ENCODE measurements at regions not wholly inside any gene's neighbourhood (a gene's known extent, or its start where the extent isn't known, plus 50 kb on each side); places are given as distances from the start of the nearest gene placed in this dataset.

DNA sequence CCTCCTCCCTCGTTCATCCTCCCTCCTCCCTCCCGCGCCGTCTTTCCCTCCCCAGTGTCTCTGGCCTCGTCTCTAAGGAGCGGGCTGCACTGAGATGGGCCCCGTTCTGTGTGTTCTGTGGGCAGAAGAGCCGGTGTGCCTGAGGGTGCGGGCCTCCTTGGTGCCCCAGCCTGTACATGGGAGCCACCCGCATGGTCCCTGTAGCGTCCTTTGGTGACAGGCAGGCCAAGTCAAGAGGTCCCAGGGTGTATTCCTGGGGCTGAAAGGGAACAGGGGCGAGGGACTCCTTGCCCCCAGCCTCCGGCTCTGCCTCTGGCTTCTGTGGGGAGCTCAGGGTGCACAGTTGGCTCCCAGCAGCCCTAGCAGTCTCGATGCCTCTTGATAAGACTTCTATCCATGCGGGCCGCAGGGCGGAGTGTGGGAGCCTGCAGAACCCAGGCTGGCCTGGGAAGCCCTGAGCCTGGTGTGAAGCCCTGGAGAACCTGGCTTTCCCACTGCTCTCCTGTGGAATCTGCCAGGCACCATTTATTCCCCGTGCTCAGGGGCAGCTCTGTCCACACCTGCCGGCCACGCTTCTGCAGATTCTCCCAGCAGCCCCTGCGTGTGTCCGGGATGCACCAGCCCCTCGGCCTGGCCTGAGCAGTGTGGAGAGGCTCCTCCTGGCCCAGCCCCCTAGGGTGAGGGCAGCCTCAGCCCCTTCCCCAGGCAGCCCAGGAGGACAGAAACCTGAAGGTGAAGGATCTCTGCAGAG, 181.3 kb downstream of the KIF26A start:
- H3K9me2 ChIP-seq (ENCODE audit: insufficient read depth), result no peaks in the 10 kb centered on the region
- no peak overlapping the region for H3K27ac ChIP-seq (ENCODE audit: low read depth)
- no peak overlapping the region for H3K27ac Mint-ChIP-seq
- no peaks in the 10 kb centered on the region for H3K27me3 ChIP-seq (ENCODE audit: insufficient read depth)
- H3K4me3 Mint-ChIP-seq, result no peak overlapping the region
- no peaks in the 10 kb centered on the region for H3K36me3 Mint-ChIP-seq (ENCODE audit: low read depth)
- H3K36me3 ChIP-seq (ENCODE audit: insufficient read depth), result no peaks in the 10 kb centered on the region
- ATAC-seq (no peak), DNase-seq (ENCODE audit: low spot score) (no peak)
- no peak overlapping the region for H2AFZ ChIP-seq
- no peaks in the 10 kb centered on the region for H4K20me1 ChIP-seq (replicated peaks; ENCODE audit: insufficient read depth)
- peaks cover 2% of the 10 kb centered on the region for H3K27me3 Mint-ChIP-seq (ENCODE audit: insufficient read depth, low read depth, poor library complexity)
- H3K4me3 ChIP-seq, result no peak overlapping the region
- TF ChIP-seq STAT1 (IDR thresholded peaks at IDR 0.05; ENCODE audit: unreplicated experiment), result no peak
- no peak for TF ChIP-seq CREB1 (CRISPR knock-in tag; IDR thresholded peaks at IDR 0.05; ENCODE audit: low read depth)
- no peak for TF ChIP-seq POLR2AphosphoS5 (IDR thresholded peaks at IDR 0.05; ENCODE audit: low read depth)
- no peak for TF ChIP-seq ZNF114 (CRISPR knock-in tag; IDR thresholded peaks at IDR 0.05)
- TF ChIP-seq, protein P1, sequence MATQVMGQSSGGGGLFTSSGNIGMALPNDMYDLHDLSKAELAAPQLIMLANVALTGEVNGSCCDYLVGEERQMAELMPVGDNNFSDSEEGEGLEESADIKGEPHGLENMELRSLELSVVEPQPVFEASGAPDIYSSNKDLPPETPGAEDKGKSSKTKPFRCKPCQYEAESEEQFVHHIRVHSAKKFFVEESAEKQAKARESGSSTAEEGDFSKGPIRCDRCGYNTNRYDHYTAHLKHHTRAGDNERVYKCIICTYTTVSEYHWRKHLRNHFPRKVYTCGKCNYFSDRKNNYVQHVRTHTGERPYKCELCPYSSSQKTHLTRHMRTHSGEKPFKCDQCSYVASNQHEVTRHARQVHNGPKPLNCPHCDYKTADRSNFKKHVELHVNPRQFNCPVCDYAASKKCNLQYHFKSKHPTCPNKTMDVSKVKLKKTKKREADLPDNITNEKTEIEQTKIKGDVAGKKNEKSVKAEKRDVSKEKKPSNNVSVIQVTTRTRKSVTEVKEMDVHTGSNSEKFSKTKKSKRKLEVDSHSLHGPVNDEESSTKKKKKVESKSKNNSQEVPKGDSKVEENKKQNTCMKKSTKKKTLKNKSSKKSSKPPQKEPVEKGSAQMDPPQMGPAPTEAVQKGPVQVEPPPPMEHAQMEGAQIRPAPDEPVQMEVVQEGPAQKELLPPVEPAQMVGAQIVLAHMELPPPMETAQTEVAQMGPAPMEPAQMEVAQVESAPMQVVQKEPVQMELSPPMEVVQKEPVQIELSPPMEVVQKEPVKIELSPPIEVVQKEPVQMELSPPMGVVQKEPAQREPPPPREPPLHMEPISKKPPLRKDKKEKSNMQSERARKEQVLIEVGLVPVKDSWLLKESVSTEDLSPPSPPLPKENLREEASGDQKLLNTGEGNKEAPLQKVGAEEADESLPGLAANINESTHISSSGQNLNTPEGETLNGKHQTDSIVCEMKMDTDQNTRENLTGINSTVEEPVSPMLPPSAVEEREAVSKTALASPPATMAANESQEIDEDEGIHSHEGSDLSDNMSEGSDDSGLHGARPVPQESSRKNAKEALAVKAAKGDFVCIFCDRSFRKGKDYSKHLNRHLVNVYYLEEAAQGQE (IDR thresholded peaks at IDR 0.05; ENCODE audit: unreplicated experiment), result no peak
- TF ChIP-seq ZNF331 (CRISPR knock-in tag; IDR thresholded peaks at IDR 0.05; ENCODE audit: low read depth), result no peak
- TF ChIP-seq NANOG (IDR thresholded peaks at IDR 0.05; ENCODE audit: borderline replicate concordance), result no peak
- TF ChIP-seq, protein P2, sequence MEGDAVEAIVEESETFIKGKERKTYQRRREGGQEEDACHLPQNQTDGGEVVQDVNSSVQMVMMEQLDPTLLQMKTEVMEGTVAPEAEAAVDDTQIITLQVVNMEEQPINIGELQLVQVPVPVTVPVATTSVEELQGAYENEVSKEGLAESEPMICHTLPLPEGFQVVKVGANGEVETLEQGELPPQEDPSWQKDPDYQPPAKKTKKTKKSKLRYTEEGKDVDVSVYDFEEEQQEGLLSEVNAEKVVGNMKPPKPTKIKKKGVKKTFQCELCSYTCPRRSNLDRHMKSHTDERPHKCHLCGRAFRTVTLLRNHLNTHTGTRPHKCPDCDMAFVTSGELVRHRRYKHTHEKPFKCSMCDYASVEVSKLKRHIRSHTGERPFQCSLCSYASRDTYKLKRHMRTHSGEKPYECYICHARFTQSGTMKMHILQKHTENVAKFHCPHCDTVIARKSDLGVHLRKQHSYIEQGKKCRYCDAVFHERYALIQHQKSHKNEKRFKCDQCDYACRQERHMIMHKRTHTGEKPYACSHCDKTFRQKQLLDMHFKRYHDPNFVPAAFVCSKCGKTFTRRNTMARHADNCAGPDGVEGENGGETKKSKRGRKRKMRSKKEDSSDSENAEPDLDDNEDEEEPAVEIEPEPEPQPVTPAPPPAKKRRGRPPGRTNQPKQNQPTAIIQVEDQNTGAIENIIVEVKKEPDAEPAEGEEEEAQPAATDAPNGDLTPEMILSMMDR (conservative IDR thresholded peaks at IDR 0.05; ENCODE audit: low read depth in 2 of 2), result no peak
- TF ChIP-seq, protein P3, sequence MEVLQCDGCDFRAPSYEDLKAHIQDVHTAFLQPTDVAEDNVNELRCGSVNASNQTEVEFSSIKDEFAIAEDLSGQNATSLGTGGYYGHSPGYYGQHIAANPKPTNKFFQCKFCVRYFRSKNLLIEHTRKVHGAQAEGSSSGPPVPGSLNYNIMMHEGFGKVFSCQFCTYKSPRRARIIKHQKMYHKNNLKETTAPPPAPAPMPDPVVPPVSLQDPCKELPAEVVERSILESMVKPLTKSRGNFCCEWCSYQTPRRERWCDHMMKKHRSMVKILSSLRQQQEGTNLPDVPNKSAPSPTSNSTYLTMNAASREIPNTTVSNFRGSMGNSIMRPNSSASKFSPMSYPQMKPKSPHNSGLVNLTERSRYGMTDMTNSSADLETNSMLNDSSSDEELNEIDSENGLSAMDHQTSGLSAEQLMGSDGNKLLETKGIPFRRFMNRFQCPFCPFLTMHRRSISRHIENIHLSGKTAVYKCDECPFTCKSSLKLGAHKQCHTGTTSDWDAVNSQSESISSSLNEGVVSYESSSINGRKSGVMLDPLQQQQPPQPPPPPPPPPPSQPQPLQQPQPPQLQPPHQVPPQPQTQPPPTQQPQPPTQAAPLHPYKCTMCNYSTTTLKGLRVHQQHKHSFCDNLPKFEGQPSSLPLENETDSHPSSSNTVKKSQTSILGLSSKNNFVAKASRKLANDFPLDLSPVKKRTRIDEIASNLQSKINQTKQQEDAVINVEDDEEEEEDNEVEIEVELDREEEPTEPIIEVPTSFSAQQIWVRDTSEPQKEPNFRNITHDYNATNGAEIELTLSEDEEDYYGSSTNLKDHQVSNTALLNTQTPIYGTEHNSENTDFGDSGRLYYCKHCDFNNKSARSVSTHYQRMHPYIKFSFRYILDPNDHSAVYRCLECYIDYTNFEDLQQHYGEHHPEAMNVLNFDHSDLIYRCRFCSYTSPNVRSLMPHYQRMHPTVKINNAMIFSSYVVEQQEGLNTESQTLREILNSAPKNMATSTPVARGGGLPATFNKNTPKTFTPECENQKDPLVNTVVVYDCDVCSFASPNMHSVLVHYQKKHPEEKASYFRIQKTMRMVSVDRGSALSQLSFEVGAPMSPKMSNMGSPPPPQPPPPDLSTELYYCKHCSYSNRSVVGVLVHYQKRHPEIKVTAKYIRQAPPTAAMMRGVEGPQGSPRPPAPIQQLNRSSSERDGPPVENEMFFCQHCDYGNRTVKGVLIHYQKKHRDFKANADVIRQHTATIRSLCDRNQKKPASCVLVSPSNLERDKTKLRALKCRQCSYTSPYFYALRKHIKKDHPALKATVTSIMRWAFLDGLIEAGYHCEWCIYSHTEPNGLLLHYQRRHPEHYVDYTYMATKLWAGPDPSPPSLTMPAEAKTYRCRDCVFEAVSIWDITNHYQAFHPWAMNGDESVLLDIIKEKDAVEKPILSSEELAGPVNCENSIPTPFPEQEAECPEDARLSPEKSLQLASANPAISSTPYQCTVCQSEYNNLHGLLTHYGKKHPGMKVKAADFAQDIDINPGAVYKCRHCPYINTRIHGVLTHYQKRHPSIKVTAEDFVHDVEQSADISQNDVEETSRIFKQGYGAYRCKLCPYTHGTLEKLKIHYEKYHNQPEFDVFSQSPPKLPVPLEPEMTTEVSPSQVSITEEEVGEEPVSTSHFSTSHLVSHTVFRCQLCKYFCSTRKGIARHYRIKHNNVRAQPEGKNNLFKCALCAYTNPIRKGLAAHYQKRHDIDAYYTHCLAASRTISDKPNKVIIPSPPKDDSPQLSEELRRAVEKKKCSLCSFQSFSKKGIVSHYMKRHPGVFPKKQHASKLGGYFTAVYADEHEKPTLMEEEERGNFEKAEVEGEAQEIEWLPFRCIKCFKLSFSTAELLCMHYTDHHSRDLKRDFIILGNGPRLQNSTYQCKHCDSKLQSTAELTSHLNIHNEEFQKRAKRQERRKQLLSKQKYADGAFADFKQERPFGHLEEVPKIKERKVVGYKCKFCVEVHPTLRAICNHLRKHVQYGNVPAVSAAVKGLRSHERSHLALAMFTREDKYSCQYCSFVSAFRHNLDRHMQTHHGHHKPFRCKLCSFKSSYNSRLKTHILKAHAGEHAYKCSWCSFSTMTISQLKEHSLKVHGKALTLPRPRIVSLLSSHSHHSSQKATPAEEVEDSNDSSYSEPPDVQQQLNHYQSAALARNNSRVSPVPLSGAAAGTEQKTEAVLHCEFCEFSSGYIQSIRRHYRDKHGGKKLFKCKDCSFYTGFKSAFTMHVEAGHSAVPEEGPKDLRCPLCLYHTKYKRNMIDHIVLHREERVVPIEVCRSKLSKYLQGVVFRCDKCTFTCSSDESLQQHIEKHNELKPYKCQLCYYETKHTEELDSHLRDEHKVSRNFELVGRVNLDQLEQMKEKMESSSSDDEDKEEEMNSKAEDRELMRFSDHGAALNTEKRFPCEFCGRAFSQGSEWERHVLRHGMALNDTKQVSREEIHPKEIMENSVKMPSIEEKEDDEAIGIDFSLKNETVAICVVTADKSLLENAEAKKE (CRISPR knock-in tag; IDR thresholded peaks at IDR 0.05), result no peak
- no peak for TF ChIP-seq EZH2phosphoT487 (IDR thresholded peaks at IDR 0.05; ENCODE audit: unreplicated experiment)
- TF ChIP-seq EZH2 (IDR thresholded peaks at IDR 0.05; ENCODE audit: low read depth, unreplicated experiment), result no peak
- TF ChIP-seq, protein P4, sequence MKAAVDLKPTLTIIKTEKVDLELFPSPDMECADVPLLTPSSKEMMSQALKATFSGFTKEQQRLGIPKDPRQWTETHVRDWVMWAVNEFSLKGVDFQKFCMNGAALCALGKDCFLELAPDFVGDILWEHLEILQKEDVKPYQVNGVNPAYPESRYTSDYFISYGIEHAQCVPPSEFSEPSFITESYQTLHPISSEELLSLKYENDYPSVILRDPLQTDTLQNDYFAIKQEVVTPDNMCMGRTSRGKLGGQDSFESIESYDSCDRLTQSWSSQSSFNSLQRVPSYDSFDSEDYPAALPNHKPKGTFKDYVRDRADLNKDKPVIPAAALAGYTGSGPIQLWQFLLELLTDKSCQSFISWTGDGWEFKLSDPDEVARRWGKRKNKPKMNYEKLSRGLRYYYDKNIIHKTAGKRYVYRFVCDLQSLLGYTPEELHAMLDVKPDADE (IDR thresholded peaks at IDR 0.05), result no peak
- no peak for TF ChIP-seq JUNB (IDR thresholded peaks at IDR 0.05; ENCODE audit: unreplicated experiment)
- no peaks in the 10 kb centered on the region for H3F3A ChIP-seq (replicated peaks; ENCODE audit: low read depth)
- no peaks in the 10 kb centered on the region for H3K9me3 Mint-ChIP-seq
- H3K4me2 ChIP-seq, result no peak overlapping the region
- H3K79me2 ChIP-seq (replicated peaks; ENCODE audit: insufficient read depth), result no peaks in the 10 kb centered on the region
- no peaks in the 10 kb centered on the region for H3K4me1 ChIP-seq (ENCODE audit: insufficient read depth)
- H3K4me1 Mint-ChIP-seq, result no peaks in the 10 kb centered on the region

Data from GM23338 (cell line).